ENCODE measurements at regions not wholly inside any gene's neighbourhood (a gene's known extent, or its start where the extent isn't known, plus 50 kb on each side); places are given as distances from the start of the nearest gene placed in this dataset.
A peak's percentile ranks its signal among the peaks of the same experiment; 100 is the strongest.

DNA sequence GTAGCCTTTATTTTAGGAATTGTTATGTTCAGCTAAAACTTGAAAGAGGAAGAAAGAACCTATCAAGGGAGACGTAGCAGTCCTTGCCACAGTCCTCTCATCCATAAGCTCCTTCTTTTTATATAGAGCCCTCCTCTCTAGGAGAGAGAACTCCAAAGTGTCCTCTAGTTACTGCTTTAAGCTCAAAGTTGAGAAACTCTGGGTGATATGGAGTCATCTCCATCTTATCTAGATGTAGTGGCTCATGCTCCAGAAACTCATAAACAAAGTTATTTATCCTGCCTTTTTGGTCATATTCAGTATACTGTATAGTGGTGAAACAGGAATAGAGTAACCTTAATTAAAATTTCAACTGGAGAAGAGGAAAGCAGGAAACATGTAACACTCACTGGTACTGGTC is 90.4 kb upstream of the ATF7IP start:
- DNase-seq (ENCODE audit: low read depth, low spot score): no peak

DNA sequence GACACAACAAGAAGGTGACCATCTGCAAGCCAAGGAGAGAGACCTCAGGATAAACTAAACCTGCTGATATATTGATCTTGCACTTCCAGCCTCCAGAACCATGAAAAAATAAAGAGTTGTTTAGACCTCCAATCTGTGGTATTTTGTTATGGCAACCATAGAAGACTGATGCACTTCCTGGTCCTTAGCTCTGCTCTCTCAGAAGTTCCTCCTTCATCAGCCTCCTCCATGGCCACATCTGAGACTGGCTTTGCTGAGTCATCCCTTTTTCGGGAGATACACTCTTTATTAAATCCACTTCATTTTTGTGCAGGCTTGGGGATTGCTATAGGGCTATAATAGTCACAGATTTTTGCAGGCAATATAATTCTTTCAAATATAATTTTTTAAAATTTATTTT is 89.6 kb upstream of the ATF7IP start:
- DNase-seq (ENCODE audit: low read depth, low spot score): no peak

DNA sequence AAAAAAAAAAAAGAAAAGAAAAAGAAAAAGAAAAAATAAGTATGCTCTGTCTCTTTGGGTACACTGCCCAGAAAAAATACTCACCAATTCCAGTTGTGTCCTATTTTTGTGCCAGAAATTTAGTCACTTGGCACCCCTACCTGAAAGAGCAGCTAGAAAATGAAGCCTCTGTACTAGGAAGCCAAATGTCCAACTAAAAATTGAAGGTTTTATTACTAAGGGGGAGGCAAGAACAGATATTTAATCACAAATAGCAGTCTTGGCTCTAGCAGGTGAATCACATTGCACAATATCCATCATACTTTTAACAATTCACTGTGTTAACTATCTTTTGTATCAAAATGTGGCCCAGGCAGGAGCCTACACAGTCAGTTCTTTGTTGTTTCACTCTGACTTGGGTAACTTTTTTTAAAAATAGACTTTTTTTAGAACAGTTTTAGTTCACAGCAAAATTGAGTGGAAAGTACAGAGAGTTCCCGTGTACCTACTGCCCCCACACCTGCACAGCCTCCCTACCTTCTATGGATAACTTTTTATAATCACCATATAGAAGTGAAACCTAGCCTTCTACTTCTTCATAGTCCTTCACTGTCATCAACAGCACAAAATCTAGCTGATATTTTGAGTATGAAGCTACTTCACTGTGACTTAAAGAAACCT is 87.1 kb upstream of the ATF7IP start:
- no peak for DNase-seq (ENCODE audit: low read depth, low spot score)

DNA sequence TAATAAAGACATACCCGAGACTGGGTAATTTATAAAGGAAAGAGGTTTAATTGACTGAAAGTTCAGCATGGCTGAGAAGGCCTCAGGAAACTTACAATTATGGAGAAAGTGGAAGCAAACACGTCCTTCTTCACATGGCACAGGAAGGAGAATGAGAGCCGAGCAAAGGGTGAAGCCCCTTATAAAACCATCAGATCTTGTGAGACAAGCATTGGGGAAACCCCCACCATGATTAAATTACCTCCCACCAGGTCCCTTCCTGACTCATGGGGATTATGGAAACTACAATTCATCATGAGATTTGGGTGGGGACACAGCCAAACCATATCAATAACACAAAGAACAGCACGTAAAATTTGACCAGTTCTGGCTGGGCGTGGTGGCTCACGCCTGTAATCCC is 85.6 kb upstream of the ATF7IP start:
- DNase-seq (ENCODE audit: low read depth, low spot score): no peak

DNA sequence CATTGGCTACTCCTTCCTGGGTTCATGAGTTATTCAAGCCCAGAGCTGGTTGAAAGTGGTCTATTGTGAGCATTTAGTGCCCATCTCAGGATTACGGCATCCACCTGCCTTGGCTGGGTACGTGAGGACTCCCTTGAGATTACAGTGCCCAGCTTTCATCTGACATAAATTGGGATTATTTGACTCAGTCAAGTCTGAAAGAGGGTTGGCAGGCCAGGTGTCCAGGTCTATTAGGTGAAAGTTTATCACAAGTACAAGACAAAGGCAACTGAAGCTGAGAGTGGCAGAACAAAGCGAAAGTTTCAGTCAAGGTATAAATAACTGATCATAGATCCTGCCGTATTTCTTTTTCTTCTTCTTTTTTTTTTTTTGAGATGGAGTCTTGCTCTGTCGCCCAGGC is 84.6 kb upstream of the ATF7IP start:
- DNase-seq (ENCODE audit: low read depth, low spot score): no peak

DNA sequence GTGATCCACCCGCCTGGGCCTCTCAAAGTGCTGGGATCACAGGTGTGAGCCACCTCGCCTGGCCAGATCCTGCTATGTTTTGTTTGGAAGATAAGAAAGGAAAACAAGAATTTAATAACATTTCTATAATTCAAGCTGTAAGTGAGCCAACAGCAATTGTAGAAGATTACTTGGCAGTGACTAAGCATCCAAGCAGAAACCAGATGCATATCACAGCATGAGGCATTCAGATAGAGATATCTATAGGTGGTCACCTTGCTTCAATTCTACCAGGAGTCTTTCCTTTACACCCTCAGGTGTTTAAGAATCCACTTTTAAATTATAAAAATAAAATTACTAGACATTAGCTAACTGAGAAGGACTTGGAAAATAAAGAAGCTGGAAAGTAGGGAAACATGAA is 83.9 kb upstream of the ATF7IP start:
- DNase-seq (ENCODE audit: low read depth, low spot score): no peak

DNA sequence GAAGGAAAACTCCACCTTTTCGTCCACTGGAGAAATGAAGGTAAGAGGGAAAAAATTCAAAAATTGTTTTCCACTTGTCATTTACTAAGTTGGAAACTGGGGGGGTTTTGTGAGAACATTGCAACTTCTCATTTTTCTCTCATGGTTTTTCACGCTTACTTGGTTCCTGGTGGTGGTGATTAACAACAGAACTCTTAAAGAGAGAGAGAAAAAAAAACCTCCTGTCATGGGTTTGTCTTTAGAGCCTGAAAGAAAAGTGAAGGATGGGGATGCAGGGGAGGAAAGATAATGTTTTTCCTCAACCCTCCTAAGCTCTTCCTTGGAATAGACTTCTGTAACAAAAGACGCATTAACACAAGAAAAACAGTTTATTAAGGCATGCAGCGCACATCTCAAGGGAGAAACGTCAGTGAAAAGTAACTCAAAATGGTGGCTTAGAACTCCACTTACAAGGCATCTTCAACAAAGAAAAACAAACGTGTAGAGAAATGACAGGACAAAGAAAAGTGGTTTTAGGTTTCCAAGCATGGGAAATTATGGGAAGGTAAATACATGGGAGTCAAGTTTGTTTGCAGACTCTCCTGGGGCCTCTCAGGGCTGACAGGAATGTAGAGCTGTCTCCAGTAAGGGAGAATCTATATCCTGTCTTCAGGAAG is 81.9 kb upstream of the ATF7IP start:
- peak; percentile 37 for DNase-seq (ENCODE audit: low read depth, low spot score)

DNA sequence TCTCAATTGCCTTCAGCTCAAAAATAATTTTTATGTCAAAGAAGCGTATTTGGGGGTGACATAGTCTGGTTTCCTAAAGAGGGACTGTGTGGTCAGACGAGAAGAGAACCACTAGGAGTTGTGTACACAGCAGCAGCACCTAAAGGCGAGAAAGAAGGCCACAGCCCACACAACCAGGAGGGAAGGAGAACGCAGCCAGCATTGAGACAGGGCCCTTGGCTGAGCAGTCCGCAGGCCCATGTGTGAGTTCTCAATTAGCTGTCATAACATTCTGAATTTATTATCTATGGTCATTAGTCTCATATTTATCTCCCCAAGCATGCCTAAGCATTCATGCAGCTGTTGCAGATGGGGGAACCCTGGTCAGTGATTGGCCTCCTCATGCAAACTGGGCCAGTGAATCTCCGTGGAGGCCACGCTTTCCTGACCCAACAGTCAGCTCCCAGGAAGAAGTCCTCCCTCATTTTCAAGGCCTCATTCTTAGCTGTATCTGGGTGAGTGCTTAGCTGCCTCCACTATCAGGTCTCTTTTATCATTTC is 81.2 kb upstream of the ATF7IP start:
- peak; percentile 56 for DNase-seq (ENCODE audit: low read depth, low spot score)

DNA sequence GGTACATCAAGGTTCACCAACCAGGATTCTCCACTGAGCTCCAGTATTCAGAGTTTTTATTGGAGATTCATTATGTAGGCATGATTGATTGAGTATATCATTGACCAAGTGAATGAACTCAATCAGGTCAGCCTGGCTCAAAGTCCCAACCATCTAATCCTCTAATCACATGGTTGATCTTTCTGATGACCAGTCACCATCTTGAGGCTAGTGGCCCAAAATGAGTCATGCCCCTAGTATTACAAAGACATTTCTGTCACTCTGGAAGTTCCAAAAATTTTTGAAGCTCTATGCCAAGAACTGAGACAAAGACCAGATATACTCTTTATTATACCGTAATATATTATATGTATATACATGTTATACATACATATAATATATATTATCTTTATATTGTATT is 75.9 kb upstream of the ATF7IP start:
- DNase-seq (ENCODE audit: low read depth, low spot score): no peak

DNA sequence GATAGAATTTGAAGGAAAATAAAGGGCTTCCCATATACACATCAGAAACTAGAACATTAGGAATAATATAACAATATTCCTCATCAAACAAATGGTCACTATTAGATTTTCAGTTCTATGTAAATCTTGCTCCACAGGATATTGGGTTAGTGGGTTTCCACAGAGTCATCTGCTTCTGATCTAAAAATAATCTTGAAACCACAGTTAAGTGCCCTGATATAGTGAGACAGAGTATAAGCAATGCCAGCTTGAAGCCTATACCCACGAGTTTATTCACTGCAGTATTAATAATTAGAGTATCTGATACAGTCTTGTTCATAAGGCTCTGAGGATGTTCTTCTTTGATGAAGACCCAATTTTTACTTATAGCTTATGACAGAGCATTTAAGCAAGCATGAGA is 74.5 kb upstream of the ATF7IP start:
- no peak for DNase-seq (ENCODE audit: low read depth, low spot score)

DNA sequence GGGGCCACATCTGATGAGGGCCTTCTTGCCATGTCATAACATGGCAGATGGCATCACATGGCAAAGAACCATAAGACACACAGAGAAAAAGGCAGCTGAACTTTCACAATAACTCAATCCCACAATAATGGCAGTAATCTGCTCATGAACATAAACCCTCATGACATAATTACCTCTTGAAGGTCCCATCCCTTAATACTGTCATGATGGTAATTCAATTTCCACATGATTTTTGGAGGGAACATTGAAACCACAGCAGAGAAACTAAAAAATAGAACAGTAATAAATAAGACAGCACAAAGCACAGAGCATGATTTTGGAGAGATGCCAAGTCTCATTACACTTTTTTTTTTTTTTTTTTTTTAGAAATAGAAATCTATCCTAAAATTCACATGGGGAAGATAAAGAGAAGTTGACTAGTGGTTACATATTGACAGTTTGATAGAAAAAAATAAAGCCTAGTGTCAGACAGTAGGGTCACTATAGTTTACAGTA is 61.8 kb upstream of the ATF7IP start:
- DNase-seq (ENCODE audit: low read depth, low spot score): no peak

DNA sequence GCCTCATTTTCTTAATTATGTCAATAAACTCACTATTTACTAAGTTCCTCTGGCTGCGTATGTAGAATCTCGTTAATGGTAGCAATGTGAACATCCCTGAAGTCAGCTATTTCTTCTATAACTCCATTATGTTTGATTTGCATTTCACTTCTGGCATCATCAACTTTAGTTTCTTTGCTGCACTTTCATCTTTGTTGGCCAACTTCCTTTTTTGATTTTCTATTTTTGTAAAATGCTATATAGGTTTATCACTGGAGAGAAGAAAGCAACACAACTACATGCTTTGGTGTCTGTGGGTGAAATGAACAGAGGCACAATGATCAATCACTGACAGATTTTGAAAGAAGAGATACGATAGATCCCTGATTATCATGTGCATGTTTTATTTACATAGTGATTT is 58.5 kb upstream of the ATF7IP start:
- no peak for DNase-seq (ENCODE audit: low read depth, low spot score)

DNA sequence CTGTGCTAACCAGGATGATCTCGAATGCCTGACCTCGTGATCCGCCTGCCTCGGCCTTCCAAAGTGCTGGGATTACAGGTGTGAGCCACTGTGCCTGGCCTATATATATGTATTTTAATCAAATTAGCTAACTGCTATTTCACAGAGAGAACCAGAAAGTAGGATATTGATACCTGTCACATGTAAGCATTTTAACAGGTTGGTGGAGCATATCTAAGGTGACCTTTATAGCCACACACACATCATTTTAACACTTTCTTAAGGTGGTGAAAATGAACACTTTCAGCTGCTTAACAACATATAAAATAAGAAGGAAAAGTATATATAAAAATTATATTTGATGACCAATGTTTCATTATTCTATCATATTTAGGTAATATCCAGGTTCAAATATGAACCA is 57.0 kb upstream of the ATF7IP start:
- DNase-seq (ENCODE audit: low read depth, low spot score): no peak

DNA sequence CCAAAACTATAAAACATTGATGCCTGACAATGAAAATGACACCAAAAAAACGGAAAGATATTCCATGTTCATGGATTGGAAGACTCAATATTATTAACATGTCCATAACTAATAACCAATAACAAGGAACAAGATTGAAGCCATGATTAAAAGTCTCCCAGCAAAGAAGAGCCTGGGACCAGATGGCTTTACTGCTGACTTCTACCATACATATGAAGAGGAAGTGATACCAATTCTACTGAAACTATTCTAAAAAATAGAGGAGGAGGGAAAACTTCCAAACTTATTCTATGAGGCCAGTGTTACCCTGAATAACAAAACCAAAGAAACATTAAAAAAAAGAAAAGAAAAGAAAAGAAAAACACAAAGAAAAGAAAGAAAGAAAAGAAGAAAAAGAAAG is 54.6 kb upstream of the ATF7IP start:
- no peak for DNase-seq (ENCODE audit: low read depth, low spot score)

DNA sequence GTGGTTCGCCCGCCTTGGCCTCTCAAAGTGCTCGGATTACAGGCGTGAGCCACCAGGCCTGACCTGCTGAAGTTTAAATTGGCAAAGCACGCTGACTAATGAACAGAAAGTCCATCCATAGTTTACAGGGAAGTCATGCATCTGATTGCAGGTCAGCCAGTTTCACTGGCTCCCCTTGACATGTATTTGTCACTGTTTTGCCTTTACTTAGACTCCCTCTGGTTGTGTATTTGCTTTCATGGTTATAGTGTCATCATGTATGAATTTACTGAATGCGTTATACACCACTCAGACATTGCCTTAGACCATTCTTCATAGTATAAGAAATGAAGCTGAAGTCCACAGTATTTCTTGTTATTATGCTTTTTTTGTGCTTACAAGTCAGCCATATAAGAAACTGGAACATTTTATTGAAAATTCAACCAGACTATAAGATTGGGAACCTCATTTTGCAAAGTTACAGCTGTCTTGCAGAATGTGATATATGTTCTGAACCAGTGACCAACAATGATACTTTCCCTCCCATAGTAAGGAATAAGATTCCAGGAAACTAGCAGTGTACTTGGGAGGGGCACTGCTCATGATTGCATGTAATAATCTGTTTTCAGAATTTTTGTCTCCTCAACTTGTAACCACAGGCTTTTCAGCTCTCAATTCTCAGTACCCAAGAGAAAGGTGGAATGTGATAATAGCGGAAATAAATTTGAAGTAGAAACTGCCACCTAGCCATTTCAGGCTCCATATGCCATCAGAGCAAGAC is 51.9 kb upstream of the ATF7IP start:
- DNase-seq (ENCODE audit: low read depth, low spot score): no peak

DNA sequence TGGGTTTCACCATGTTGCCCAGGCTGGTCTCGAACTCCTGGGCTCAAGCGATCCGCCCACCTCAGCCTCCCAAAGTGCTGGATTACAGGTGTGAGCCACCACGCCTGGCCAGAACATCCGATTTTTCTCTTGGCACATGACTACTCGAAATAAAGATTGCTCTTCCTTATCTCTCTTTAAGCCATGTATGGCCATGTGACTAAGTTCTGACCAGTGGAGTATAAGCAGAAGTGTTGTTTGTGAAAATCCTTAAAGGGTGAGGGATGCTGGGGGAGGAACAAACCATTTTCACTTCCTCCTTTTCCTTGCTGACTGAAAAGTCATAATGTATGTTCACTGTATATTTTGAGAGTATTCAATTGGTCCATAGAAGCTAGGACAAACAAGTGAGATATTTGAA is 50.7 kb upstream of the ATF7IP start:
- DNase-seq (ENCODE audit: low read depth, low spot score): no peak

DNA sequence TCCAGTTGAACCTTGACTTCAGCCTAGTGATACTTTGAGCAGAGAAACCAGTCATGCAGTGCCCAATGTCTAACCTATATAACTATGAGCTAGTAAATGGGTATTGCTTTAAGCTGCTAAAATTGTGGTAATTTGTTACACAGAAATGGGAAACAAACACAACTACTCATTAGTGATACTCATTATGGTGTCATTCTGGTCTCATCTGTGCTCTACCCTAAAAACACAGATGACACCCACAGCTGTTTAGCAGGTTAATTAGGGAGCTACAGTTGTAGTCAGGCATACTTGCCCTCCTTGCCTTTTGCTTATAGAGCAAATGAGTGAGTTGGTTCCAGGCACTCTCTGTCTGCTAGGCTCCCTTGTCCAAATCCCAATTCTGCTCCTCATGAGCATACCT is 50.0 kb upstream of the ATF7IP start:
- DNase-seq (ENCODE audit: low read depth, low spot score): no peak

All from ELF-1 (cell line).